Mucosa of descending colon (tissue), 3 donors: ENCODE measurements at regions not wholly inside any gene's neighbourhood (a gene's known extent, or its start where the extent isn't known, plus 50 kb on each side); places are given as distances from the start of the nearest gene placed in this dataset.
"Not testable (repeated sequence)": the region's sequence is repeated elsewhere in the genome, so short reads cannot be mapped to it uniquely, and the experiment has no call there.

Experiments used
- ATAC-seq: fragments of 200-7000 bp; cut with Tn5 transposase; one replicate; pipeline ENCODE4 v1.9.1; 2020; ENCODE audit warnings: mild to moderate bottlenecking, moderate library complexity
- DNase-seq, 3 donors: peaks; one replicate each; pipeline ENCODE4 v3.0.0-alpha.2; 2020
- H3K36me3 ChIP-seq: fragments of 200-600 bp; one replicate; pipeline ENCODE4 v1.8.0; 2021; ENCODE audit warnings: low read depth, mild to moderate bottlenecking
- H3K4me1 ChIP-seq: fragments of 200-600 bp; one replicate; pipeline ENCODE4 v1.8.0; 2021; ENCODE audit warnings: low read depth, mild to moderate bottlenecking
- H3K4me3 ChIP-seq: fragments of 200-600 bp; one replicate; pipeline ENCODE4 v1.8.0; 2021; ENCODE audit warnings: mild to moderate bottlenecking
- H3K9me3 ChIP-seq: fragments of 200-600 bp; one replicate; pipeline ENCODE4 v1.8.0; 2021; ENCODE audit warnings: mild to moderate bottlenecking
- CTCF ChIP-seq: fragments of 200-600 bp; IDR thresholded peaks from one replicate; pipeline ENCODE4 v1.8.0; 2022; ENCODE audit warnings: antibody characterized with exemption, mild to moderate bottlenecking
- intact Hi-C, 2 donors: fragments of 100-400 bp; cut with DNase I in 1 of 2; cut with micrococcal nuclease in 1 of 2; formaldehyde crosslinking; loops; one replicate each; pipeline versions ENCODE4 v1.11.0 to v1.11.1; 2022; cut with DNase I, micrococcal nuclease
- donor health status: DM: no; HTN: no; CAD: no; lungs with moderate emphysema.
- donor health status: DM: no; HTN: no; CAD: no.
- donor health status: DM: no; HTN: yes; CAD: no.

GRCh38 chr4:128424527-128425497 is 137.2 kb upstream of the PGRMC2 start:
- intact Hi-C loops = no loop called here
- peak; percentile 17 for ATAC-seq

DNA sequence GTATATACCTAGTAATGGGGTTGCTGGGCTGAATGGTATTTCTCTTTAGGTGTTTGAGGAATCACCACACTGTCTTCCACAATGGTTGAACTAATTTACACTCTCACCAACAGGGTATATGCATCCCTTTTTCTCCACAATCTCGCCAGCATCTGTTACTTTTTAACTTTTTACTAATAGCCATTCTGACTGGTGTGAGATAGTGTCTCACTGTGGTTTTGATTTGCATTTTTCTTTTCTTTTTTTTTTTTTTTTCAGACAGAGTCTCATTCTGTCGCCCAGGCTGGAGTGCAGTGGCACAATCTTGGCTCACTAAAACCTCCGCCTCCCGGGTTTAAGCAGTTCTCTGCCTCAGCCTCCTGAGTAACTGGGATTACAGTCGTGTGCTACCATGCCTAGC is 134.7 kb upstream of the PGRMC2 start:
- H3K9me3 ChIP-seq, intact Hi-C loops, H3K36me3 ChIP-seq, H3K4me1 ChIP-seq, DNase-seq, ATAC-seq, H3K4me3 ChIP-seq: not testable (repeated sequence)

More at GRCh38 chr4:128424527-128425497, 137.2 kb upstream of the PGRMC2 start:
- no peak for TF ChIP-seq CTCF
- no peak for DNase-seq
- no peaks in the 10 kb centered on the region for H3K4me1 ChIP-seq
- no peaks in the 10 kb centered on the region for H3K9me3 ChIP-seq
- H3K4me3 ChIP-seq = no peak overlapping the region
- H3K36me3 ChIP-seq = no peaks in the 10 kb centered on the region

GRCh38 chr4:128416921-128417320 is 129.3 kb upstream of the PGRMC2 start:
- ATAC-seq = no peak
- Histone ChIP-seq H3K9me3 (no peaks in the 10 kb centered on the region), H3K36me3 (no peaks in the 10 kb centered on the region), H3K4me1 (no peaks in the 10 kb centered on the region), H3K4me3 (no peak overlapping the region)
- no peak for TF ChIP-seq CTCF
- DNase-seq = no peak
- intact Hi-C loops = no loop called here

DNA sequence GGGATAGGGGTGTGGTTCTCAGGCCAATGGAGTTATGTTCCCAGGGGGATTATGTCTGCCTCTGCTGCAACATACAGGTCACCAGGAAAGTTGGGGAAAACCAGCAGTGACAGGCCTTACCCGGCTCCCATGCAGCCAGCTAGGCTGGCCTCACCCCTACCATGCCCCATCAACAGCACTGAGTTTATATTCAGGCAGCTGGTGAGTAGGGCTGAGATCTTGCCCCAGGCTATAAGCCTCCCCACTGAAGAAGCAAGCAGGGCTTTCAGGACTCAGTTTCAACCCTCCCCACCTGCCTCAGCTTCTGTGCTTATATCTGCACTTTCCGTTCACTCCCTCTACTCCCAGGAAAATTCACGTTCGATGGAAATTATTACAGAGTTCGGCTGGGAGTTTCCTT is 122.4 kb upstream of the PGRMC2 start:
- no peak for ATAC-seq
- no peak overlapping the region for H3K4me3 ChIP-seq
- intact Hi-C loops = no loop called here
- TF ChIP-seq CTCF = no peak
- no peaks in the 10 kb centered on the region for H3K9me3 ChIP-seq
- DNase-seq = no peak
- no peaks in the 10 kb centered on the region for H3K4me1 ChIP-seq
- no peaks in the 10 kb centered on the region for H3K36me3 ChIP-seq

DNA sequence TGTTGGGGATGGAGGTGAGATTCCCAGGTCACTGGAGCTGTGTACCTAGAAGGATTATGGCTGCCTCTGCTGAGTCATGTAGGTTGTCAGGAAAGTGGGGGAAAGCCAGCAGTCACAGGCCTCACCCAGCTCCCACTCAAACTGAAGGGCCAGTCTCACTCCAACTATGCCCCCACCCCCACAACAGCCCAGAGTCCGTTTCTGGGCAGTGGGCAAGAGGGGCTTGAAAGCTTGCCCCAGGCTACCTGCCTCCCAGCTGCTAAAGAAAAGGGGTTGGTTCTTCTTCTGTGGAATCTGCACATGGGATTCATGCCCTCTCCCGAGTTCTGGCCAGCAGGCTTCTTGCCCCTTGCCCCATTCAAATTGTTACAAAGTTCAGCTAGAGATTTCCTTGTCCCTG is 116.0 kb upstream of the PGRMC2 start:
- intact Hi-C loops = no loop called here
- Histone ChIP-seq H3K4me3 (no peak overlapping the region), H3K9me3 (no peaks in the 10 kb centered on the region), H3K4me1 (no peaks in the 10 kb centered on the region), H3K36me3 (no peaks in the 10 kb centered on the region)
- DNase-seq (no peak), ATAC-seq (no peak)
- TF ChIP-seq CTCF = no peak

GRCh38 chr4:128394778-128395177 is 107.2 kb upstream of the PGRMC2 start:
- no peak for TF ChIP-seq CTCF
- DNase-seq = no peak
- H3K4me3 ChIP-seq = no peak overlapping the region
- intact Hi-C loops = no loop called here
- H3K36me3 ChIP-seq = no peaks in the 10 kb centered on the region
- no peaks in the 10 kb centered on the region for H3K9me3 ChIP-seq
- no peaks in the 10 kb centered on the region for H3K4me1 ChIP-seq
- ATAC-seq = no peak
